PC-9 (cell line): ENCODE measurements at regions not wholly inside any gene's neighbourhood (a gene's known extent, or its start where the extent isn't known, plus 50 kb on each side); places are given as distances from the start of the nearest gene placed in this dataset.

ENCODE experiments used
- BruUV-seq: library from RNA; stranded (reverse); fragments of 400-500 nt; replicated peaks from 2 replicates; lab custom pipeline; 2021; lab: Mats Ljungman, UMichigan
- CTCF ChIA-PET: fragments of 300-600 bp; sonication (Branson Sonifier 250); formaldehyde crosslinking; loops from one replicate; lab custom pipeline; 2022; ENCODE audit warnings: antibody characterized with exemption; lab: Charles Lee
- POLR2A ChIA-PET: fragments of 300-600 bp; sonication (Branson Sonifier 250); formaldehyde crosslinking; loops from one replicate; lab custom pipeline; 2022; ENCODE audit warnings: antibody characterized with exemption; ENCODE audit not compliant: unreplicated experiment; lab: Charles Lee
- DNase-seq, 2 experiments: peaks; one replicate each; pipeline versions ENCODE4 v3.0.0 to v3.0.0-alpha.2; 2015 to 2022; ENCODE audit warnings: mixed read lengths in 1 of 2
- H2AFZ ChIP-seq: fragments of 200-600 bp; sonication (generic); 2 replicates; pipeline ENCODE4 v1.8.1; 2017; ENCODE audit warnings: antibody characterized with exemption
- H3F3A ChIP-seq: fragments of 200-600 bp; sonication (generic); 2 replicates; pipeline ENCODE4 v1.8.1; 2017; ENCODE audit warnings: antibody characterized with exemption, mild to moderate bottlenecking, low read depth; ENCODE audit not compliant: insufficient read depth
- H3K27ac ChIP-seq: fragments of 200-600 bp; sonication (generic); 2 replicates; pipeline ENCODE4 v1.6.1; 2016; ENCODE audit warnings: mixed run types
- H3K27me3 ChIP-seq: fragments of 200-600 bp; sonication (generic); 2 replicates; pipeline ENCODE4 v1.6.1; 2016; ENCODE audit warnings: low read depth, mixed run types; ENCODE audit not compliant: insufficient read depth
- H3K36me3 ChIP-seq: fragments of 200-600 bp; sonication (generic); 2 replicates; pipeline ENCODE4 v1.6.1; 2016; ENCODE audit warnings: low read depth, mixed run types
- H3K4me1 ChIP-seq: fragments of 200-600 bp; sonication (generic); replicated peaks from 2 replicates; pipeline ENCODE4 v1.6.1; 2016; ENCODE audit warnings: mixed run types; ENCODE audit not compliant: insufficient read depth
- H3K4me2 ChIP-seq: fragments of 200-600 bp; sonication (generic); 2 replicates; pipeline ENCODE4 v1.6.1; 2017; ENCODE audit warnings: mixed run types
- H3K4me3 ChIP-seq: fragments of 200-600 bp; sonication (generic); 2 replicates; pipeline ENCODE4 v1.6.1; 2016; ENCODE audit warnings: mixed run types
- H3K79me2 ChIP-seq: fragments of 200-600 bp; sonication (generic); 2 replicates; pipeline ENCODE4 v1.6.1; 2017; ENCODE audit warnings: low read depth, mixed run types
- H3K9me2 ChIP-seq: fragments of 200-600 bp; sonication (generic); 2 replicates; pipeline ENCODE4 v1.8.1; 2017; ENCODE audit warnings: mild to moderate bottlenecking; ENCODE audit not compliant: insufficient read depth
- H3K9me3 ChIP-seq: fragments of 200-600 bp; sonication (generic); 2 replicates; pipeline ENCODE4 v1.8.1; 2016; ENCODE audit warnings: low read depth; ENCODE audit not compliant: insufficient read depth
- H4K20me1 ChIP-seq: fragments of 200-600 bp; sonication (generic); 2 replicates; pipeline ENCODE4 v1.8.1; 2017; ENCODE audit not compliant: insufficient read depth
- EZH2 ChIP-seq: fragments of 200-600 bp; sonication (generic); IDR thresholded peaks from 2 replicates; pipeline ENCODE4 v1.8.0; 2017; ENCODE audit warnings: antibody characterized with exemption, low read depth
- intact Hi-C: fragments of 100-400 bp; cut with micrococcal nuclease; formaldehyde crosslinking; loops from one replicate; pipeline ENCODE4 v1.10.0; 2022; ENCODE audit not compliant: unreplicated experiment
- TF ChIP-seq, protein P1 (sequence below): fragments of 200-600 bp; sonication (generic); conservative IDR thresholded peaks from 2 replicates; pipeline ENCODE4 v1.6.1; 2017; ENCODE audit warnings: mixed run types, antibody characterized with exemption, mild to moderate bottlenecking, moderate library complexity

GRCh38 chr1:229759037-229759435 is 133.0 kb downstream of the URB2 start:
- BruUV-seq, result no TSS peak

GRCh38 chr1:229759586-229759985 is 133.5 kb downstream of the URB2 start:
- H3K4me1 ChIP-seq, result peaks cover 34% of the 10 kb centered on the region
- no peaks in the 10 kb centered on the region for H3K27me3 ChIP-seq
- BruUV-seq, result no TSS peak
- TF ChIP-seq, protein P1, sequence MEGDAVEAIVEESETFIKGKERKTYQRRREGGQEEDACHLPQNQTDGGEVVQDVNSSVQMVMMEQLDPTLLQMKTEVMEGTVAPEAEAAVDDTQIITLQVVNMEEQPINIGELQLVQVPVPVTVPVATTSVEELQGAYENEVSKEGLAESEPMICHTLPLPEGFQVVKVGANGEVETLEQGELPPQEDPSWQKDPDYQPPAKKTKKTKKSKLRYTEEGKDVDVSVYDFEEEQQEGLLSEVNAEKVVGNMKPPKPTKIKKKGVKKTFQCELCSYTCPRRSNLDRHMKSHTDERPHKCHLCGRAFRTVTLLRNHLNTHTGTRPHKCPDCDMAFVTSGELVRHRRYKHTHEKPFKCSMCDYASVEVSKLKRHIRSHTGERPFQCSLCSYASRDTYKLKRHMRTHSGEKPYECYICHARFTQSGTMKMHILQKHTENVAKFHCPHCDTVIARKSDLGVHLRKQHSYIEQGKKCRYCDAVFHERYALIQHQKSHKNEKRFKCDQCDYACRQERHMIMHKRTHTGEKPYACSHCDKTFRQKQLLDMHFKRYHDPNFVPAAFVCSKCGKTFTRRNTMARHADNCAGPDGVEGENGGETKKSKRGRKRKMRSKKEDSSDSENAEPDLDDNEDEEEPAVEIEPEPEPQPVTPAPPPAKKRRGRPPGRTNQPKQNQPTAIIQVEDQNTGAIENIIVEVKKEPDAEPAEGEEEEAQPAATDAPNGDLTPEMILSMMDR, result no peak
- no peak for TF ChIP-seq EZH2
- no peak overlapping the region for H3K27ac ChIP-seq
- no peaks in the 10 kb centered on the region for H3K79me2 ChIP-seq
- no peaks in the 10 kb centered on the region for H4K20me1 ChIP-seq
- ChIA-PET CTCF (no interaction called here), POLR2A (no interaction called here)
- H3F3A ChIP-seq, result peaks cover 12% of the 10 kb centered on the region
- H2AFZ ChIP-seq, result no peak overlapping the region
- no peaks in the 10 kb centered on the region; the same call in 1 of the 2 replicates for H3K9me3 ChIP-seq
- H3K36me3 ChIP-seq, result no peaks in the 10 kb centered on the region
- no peak overlapping the region for H3K4me2 ChIP-seq
- no peak overlapping the region for H3K4me3 ChIP-seq
- H3K9me2 ChIP-seq, result no peaks in the 10 kb centered on the region
- intact Hi-C loops, result no loop called here
- no peak for DNase-seq

More at GRCh38 chr1:229759037-229759435, 133.0 kb downstream of the URB2 start:
- no peak overlapping the region for H3K27ac ChIP-seq
- H3K9me2 ChIP-seq, result no peaks in the 10 kb centered on the region
- H3K79me2 ChIP-seq, result no peaks in the 10 kb centered on the region
- DNase-seq, result no peak
- no peak overlapping the region for H3K4me3 ChIP-seq
- H4K20me1 ChIP-seq, result no peaks in the 10 kb centered on the region
- peaks cover 34% of the 10 kb centered on the region for H3K4me1 ChIP-seq
- no peaks in the 10 kb centered on the region; the same call in 1 of the 2 replicates for H3K9me3 ChIP-seq
- peaks cover 12% of the 10 kb centered on the region for H3F3A ChIP-seq
- ChIA-PET CTCF (no interaction called here), POLR2A (no interaction called here)
- no peak overlapping the region for H2AFZ ChIP-seq
- H3K4me2 ChIP-seq, result peak overlapping the region; percentile 29; the same call in 1 of the 2 replicates
- no peaks in the 10 kb centered on the region for H3K36me3 ChIP-seq
- intact Hi-C loops, result no loop called here
- H3K27me3 ChIP-seq, result no peaks in the 10 kb centered on the region
- TF ChIP-seq EZH2, result no peak
- TF ChIP-seq, protein P1, result no peak

DNA sequence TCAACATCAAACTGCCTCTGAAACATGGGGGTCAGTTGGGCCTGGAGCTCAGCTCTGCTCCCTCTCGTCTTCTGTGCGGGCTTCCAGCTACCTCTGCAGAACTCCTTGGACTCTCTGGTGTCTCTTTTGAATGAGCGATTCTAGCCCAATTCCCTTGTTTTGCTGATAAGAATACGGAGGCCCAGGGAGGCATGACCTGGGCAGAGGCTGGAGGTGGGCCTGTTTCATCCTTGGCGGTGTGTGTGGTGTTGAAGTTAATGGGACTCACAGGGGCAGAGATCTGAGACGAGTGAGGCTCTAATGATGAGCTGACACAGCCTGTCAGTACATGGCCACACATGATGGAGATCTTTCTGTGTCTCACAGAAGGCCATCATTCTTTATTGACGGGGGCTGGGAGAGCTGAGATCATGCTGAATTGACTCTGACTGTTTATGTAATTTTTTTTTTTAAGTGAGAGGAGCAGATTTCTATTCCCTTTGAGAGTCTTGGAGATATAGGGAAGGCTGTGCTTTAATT is 134.5 kb downstream of the URB2 start:
- Histone ChIP-seq H3F3A (peaks cover 12% of the 10 kb centered on the region), H4K20me1 (no peaks in the 10 kb centered on the region), H3K79me2 (no peaks in the 10 kb centered on the region), H3K9me2 (no peaks in the 10 kb centered on the region), H3K4me3 (no peak overlapping the region), H3K27me3 (no peaks in the 10 kb centered on the region), H2AFZ (no peak overlapping the region), H3K4me1 (peaks cover 34% of the 10 kb centered on the region), H3K36me3 (no peaks in the 10 kb centered on the region), H3K9me3 (no peaks in the 10 kb centered on the region; the same call in 1 of the 2 replicates), H3K27ac (no peak overlapping the region), H3K4me2 (no peak overlapping the region)
- DNase-seq, result no peak
- TF ChIP-seq, protein P1, result no peak
- no peak for TF ChIP-seq EZH2
- BruUV-seq, result no TSS peak
- ChIA-PET CTCF (no interaction called here), POLR2A (no interaction called here)
- intact Hi-C loops, result no loop called here
